Activated CD8-positive, alpha-beta memory T cell treated with anti-CD3 and anti-CD28 coated beads, Interleukin-2, amount 10 ng/mL, durations not matched to agents 7 days and 5 days (primary cell): ENCODE measurements at regions not wholly inside any gene's neighbourhood (a gene's known extent, or its start where the extent isn't known, plus 50 kb on each side); places are given as distances from the start of the nearest gene placed in this dataset.

Source experiments
- ATAC-seq: fragments of 150-1000 bp; cut with Tn5 transposase; one replicate; pipeline ENCODE4 v1.10.0; 2021; ENCODE audit warnings: moderate library complexity
- CTCF ChIA-PET: fragments of 350-600 bp; sonication (Branson Sonifier 250); formaldehyde crosslinking; loops from one replicate; lab custom pipeline; 2021; ENCODE audit warnings: antibody characterized with exemption; lab: Charles Lee
- DNase-seq: peaks from one replicate; pipeline ENCODE4 v3.0.0-alpha.2; 2020
- H3K27ac Mint-ChIP-seq: one replicate; pipeline ENCODE4 v1.8.0; 2021; ENCODE audit warnings: mild to moderate bottlenecking, mixed read lengths
- H3K27me3 Mint-ChIP-seq: one replicate; pipeline ENCODE4 v1.8.0; 2021; ENCODE audit warnings: mixed read lengths
- H3K36me3 Mint-ChIP-seq: one replicate; pipeline ENCODE4 v1.8.0; 2021; ENCODE audit warnings: mild to moderate bottlenecking, mixed read lengths
- H3K4me1 Mint-ChIP-seq: one replicate; pipeline ENCODE4 v1.8.0; 2021; ENCODE audit warnings: mixed read lengths
- H3K4me3 Mint-ChIP-seq: one replicate; pipeline ENCODE4 v1.8.0; 2021; ENCODE audit warnings: mild to moderate bottlenecking, moderate library complexity, mixed read lengths
- H3K9me3 Mint-ChIP-seq: one replicate; pipeline ENCODE4 v1.8.0; 2022; ENCODE audit warnings: low read depth, mixed read lengths

DNA sequence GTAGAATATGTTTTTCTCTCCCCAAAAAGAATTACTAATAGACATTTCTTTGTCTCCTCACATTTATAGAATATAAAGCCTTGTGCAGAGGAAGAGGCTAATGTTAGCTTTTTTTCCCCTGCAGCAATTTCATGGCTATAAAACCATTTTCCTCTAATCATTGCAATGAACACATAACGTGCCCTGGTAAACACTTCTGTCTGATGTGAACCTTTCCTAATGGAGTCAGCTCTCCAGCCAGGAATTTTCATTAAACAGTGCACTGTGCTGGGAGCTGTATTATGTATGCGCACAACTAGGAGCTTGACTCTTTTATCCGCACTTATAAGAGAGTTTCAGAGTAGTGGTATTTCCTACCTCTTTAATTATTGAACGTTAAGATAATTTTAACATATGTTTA lies 63.9 kb upstream of the SPATS2L start:
- peaks cover 45% of the 10 kb centered on the region for H3K27me3 Mint-ChIP-seq
- H3K4me3 Mint-ChIP-seq, result no peak overlapping the region
- ATAC-seq (no peak), DNase-seq (no peak)
- peaks cover 5% of the 10 kb centered on the region for H3K4me1 Mint-ChIP-seq
- no peaks in the 10 kb centered on the region for H3K36me3 Mint-ChIP-seq
- H3K9me3 Mint-ChIP-seq, result no peaks in the 10 kb centered on the region
- H3K27ac Mint-ChIP-seq, result no peak overlapping the region
- CTCF ChIA-PET, result interaction anchor here (1.5 kb wide), 1 partner anchor 8 kb away, joined by 8 read pairs; no protein-coding TSS in a partner anchor

DNA sequence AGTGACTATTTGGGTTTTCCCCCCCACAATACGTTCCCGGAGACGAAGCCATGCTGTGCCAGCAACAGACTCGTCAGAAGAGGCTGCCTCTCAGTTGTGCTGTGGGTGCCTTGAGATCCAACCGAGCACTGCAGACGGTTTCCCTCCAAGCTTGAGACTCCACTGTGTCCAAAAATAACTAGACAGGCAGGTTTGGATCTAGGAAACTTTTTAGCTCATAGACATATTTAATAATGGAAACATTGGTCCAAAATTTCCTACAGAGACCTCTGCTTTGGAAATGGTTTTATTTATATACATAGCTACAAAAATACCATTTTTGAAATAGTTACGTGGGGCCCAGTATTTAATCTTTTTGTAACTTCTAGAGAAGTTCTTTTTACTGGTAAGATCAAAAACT lies 63.1 kb upstream of the SPATS2L start:
- Mint-ChIP-seq H3K4me1 (peaks cover 5% of the 10 kb centered on the region), H3K9me3 (no peaks in the 10 kb centered on the region), H3K27ac (no peak overlapping the region), H3K4me3 (no peak overlapping the region), H3K36me3 (no peaks in the 10 kb centered on the region), H3K27me3 (peaks cover 36% of the 10 kb centered on the region)
- no peak for DNase-seq
- no peak for ATAC-seq
- CTCF ChIA-PET, result interaction anchor here (1.5 kb wide), 1 partner anchor 9 kb away, joined by 8 read pairs; no protein-coding TSS in a partner anchor

DNA sequence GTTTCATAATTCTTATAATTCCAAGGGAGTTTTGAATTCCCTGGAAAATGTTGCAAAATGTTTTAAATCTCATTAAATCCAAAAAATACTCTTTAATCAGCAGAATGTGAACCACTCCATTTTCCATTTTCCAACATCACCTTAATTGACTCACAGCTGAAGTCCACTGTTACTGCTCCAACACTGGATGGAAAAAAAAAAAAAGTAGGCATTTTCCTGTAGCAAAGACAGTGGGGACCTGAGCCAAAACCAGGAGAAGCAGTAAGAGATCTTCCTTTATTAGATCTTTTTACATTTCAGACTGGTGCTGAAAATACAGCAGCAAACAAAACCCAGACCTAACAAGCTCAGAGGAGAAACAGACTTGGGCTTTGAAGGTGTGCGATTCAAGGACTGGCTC lies 62.4 kb upstream of the SPATS2L start:
- H3K4me1 Mint-ChIP-seq, result peaks cover 3% of the 10 kb centered on the region
- CTCF ChIA-PET, result no interaction called here
- peaks cover 33% of the 10 kb centered on the region for H3K27me3 Mint-ChIP-seq
- ATAC-seq, result no peak
- no peak for DNase-seq
- no peaks in the 10 kb centered on the region for H3K36me3 Mint-ChIP-seq
- H3K4me3 Mint-ChIP-seq, result no peak overlapping the region
- H3K27ac Mint-ChIP-seq, result no peak overlapping the region
- H3K9me3 Mint-ChIP-seq, result no peaks in the 10 kb centered on the region

DNA sequence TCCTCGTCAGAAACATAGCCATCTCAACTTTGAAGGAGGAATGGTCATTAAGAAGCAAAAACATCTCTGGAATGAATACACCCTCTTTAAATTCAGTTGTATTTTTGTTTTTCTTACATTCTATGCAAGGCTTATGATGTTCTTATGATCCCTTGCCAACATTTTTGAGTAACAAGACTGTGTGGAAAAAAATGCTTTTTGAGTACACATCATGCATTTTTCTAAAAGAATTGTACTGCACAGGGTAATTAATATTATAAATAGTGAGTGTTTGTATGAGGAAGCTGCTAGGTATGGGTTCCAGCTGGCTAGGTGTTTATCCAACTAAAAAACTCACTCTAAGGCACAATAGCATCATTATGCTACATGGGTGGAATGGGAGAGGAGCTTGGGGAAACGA lies 59.0 kb upstream of the SPATS2L start:
- no peaks in the 10 kb centered on the region for H3K36me3 Mint-ChIP-seq
- CTCF ChIA-PET, result no interaction called here
- peaks cover 13% of the 10 kb centered on the region for H3K27me3 Mint-ChIP-seq
- H3K4me3 Mint-ChIP-seq, result no peak overlapping the region
- no peaks in the 10 kb centered on the region for H3K4me1 Mint-ChIP-seq
- DNase-seq (no peak), ATAC-seq (no peak)
- no peaks in the 10 kb centered on the region for H3K9me3 Mint-ChIP-seq
- no peak overlapping the region for H3K27ac Mint-ChIP-seq

DNA sequence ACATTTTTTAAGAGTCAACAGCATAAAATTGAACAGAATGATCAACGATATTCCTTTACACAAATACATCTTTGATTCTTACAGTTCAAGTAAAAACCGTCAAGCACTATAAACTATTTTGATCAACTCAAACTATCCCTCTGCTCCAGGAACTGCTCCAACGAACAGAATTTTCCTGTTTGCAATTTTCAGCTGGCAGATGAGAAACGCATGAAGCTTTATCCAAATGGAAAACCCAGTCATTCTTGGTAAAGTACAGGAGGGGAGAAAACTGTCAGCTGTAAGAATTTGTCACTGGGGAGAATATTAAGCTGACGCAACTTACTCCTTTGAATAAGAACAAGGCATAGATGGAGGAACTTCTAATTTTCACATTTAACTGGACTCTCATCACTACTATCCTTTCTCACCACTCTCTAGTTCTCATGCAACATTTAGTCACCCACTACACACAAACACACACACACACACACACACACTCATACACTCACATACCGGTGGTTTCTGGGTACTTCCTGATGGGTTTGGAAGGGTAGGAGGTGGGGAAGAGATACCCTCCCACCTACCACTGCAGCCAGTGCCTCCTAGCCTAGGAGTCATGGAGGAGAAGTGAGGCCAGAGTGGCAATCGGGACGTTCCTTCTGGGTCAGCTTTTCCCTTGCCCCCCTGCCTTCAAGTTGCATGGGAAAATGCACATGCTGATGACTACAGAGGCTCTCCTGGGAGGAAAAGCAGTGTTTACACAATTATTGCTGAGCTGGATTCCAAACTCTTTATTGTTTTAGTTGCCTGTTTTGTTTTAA lies 54.0 kb upstream of the SPATS2L start:
- CTCF ChIA-PET, result no interaction called here
- H3K4me1 Mint-ChIP-seq, result no peaks in the 10 kb centered on the region
- H3K27ac Mint-ChIP-seq, result no peak overlapping the region
- DNase-seq (no peak), ATAC-seq (no peak)
- peaks cover 24% of the 10 kb centered on the region for H3K27me3 Mint-ChIP-seq
- H3K9me3 Mint-ChIP-seq, result no peaks in the 10 kb centered on the region
- H3K4me3 Mint-ChIP-seq, result no peak overlapping the region
- H3K36me3 Mint-ChIP-seq, result no peaks in the 10 kb centered on the region

DNA sequence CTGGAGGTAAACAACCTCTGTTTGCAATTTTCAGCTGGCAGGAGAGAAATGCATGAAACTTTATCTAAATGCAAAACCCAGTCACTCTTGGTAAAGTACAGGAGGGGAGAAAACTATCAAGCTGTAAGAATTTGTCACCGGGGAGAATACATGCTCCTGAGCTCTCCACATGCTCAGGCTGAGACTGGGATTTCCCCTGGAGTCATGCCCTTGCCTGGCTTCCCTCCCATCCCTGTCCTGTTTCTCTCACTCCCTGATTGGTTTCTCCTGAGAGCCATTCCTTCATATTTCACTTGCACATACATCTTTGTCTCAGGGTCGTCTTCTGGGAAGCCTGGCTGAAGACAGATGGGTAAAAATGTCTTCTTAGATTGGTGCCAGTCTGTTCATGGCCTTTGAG lies 52.9 kb upstream of the SPATS2L start:
- CTCF ChIA-PET, result no interaction called here
- no peaks in the 10 kb centered on the region for H3K4me1 Mint-ChIP-seq
- H3K4me3 Mint-ChIP-seq, result no peak overlapping the region
- H3K27me3 Mint-ChIP-seq, result peaks cover 33% of the 10 kb centered on the region
- H3K27ac Mint-ChIP-seq, result no peak overlapping the region
- no peak for ATAC-seq
- H3K36me3 Mint-ChIP-seq, result no peaks in the 10 kb centered on the region
- no peak for DNase-seq
- no peaks in the 10 kb centered on the region for H3K9me3 Mint-ChIP-seq

DNA sequence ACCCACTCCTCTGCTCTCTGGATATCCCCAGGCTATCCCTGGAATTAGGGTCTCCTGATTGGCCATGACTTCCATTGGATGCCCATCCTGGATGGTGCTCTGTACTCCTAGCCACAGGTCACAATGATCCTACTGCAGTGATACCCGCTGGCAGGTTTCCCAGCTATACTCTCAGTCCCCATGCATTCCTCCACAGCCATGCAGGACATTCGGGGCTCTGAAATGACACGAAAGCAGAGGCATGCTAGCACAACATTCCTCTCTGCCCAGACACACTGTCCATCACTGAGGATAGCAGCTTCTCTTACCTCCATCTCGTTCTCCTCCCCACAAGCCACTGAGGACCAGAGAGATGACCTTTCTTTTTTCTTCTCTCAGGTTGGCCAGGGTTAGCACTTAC lies 51.7 kb upstream of the SPATS2L start:
- Mint-ChIP-seq H3K9me3 (no peaks in the 10 kb centered on the region), H3K4me3 (no peak overlapping the region), H3K36me3 (no peaks in the 10 kb centered on the region), H3K27me3 (peaks cover 33% of the 10 kb centered on the region), H3K27ac (no peak overlapping the region), H3K4me1 (no peaks in the 10 kb centered on the region)
- DNase-seq, result no peak
- CTCF ChIA-PET, result no interaction called here
- ATAC-seq, result no peak

DNA sequence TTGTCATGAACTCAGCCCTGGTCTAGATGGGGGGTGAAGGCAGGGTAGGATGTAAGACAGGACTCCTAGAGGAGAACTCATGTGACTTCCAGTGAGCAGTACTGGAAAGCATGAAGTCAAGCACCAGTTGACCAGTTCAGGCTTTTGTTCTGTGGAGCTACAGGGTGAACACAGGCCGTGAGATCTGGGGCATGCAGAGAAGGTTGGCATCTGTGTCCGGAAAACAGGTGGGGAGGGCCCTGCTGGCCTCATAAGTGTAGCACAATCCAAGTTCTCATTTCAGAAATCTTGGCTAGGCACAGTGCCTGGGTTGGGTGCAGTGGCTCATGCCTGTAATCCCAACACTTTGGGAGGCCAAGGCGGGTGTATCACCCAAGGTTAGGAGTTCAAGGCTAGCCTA lies 50.9 kb upstream of the SPATS2L start:
- H3K27ac Mint-ChIP-seq, result no peak overlapping the region
- H3K36me3 Mint-ChIP-seq, result no peaks in the 10 kb centered on the region
- ATAC-seq, result no peak
- H3K9me3 Mint-ChIP-seq, result no peaks in the 10 kb centered on the region
- CTCF ChIA-PET, result no interaction called here
- DNase-seq, result no peak
- H3K4me3 Mint-ChIP-seq, result no peak overlapping the region
- H3K4me1 Mint-ChIP-seq, result no peaks in the 10 kb centered on the region
- peaks cover 37% of the 10 kb centered on the region for H3K27me3 Mint-ChIP-seq
